WERI-Rb-1 (cell line): ENCODE measurements at regions not wholly inside any gene's neighbourhood (a gene's known extent, or its start where the extent isn't known, plus 50 kb on each side); places are given as distances from the start of the nearest gene placed in this dataset.
"Not testable (repeated sequence)": the region's sequence is repeated elsewhere in the genome, so short reads cannot be mapped to it uniquely, and the experiment has no call there.

Experiments
- DNase-seq: peaks from one replicate; pipeline ENCODE4 v3.0.0-alpha.2; 2020
- H3K27ac ChIP-seq: fragments of 250-450 bp; sonication (Bioruptor Pico); 2 replicates; pipeline ENCODE4 v1.5.1; 2020; ENCODE audit warnings: mild to moderate bottlenecking, moderate library complexity
- H3K27me3 ChIP-seq: fragments of 250-450 bp; sonication (Bioruptor Pico); 2 replicates; pipeline ENCODE4 v1.5.1; 2021; ENCODE audit warnings: mild to moderate bottlenecking, low read depth, moderate library complexity; ENCODE audit not compliant: insufficient read depth, severe bottlenecking
- H3K36me3 ChIP-seq: fragments of 250-450 bp; sonication (Bioruptor Pico); 2 replicates; pipeline ENCODE4 v1.5.1; 2020; ENCODE audit warnings: mild to moderate bottlenecking, moderate library complexity
- H3K4me3 ChIP-seq: 2 replicates; pipeline ENCODE4 v1.5.1; 2011; ENCODE audit warnings: low read depth, mild to moderate bottlenecking, control low read depth, low read length
- H3K9me3 ChIP-seq: fragments of 250-450 bp; sonication (Bioruptor Pico); 2 replicates; pipeline ENCODE4 v1.5.1; 2021; ENCODE audit warnings: mild to moderate bottlenecking, moderate library complexity; ENCODE audit not compliant: severe bottlenecking
- CTCF ChIP-seq: IDR thresholded peaks from 2 replicates; pipeline ENCODE4 v1.5.1; 2011; ENCODE audit warnings: low read depth, mild to moderate bottlenecking, control low read depth, inconsistent platforms, low read length

GRCh38 chr11:123330071-123330470, 100.0 kb upstream of the GRAMD1B start:
- Histone ChIP-seq H3K27me3 (no peaks in the 10 kb centered on the region), H3K9me3 (peaks cover 5% of the 10 kb centered on the region), H3K27ac (no peak overlapping the region), H3K36me3 (no peaks in the 10 kb centered on the region), H3K4me3 (no peak overlapping the region)
- TF ChIP-seq CTCF = no peak
- DNase-seq = no peak

- Histone ChIP-seq H3K36me3 (no peaks in the 10 kb centered on the region), H3K4me3 (no peak overlapping the region), H3K27ac (no peak overlapping the region), H3K27me3 (no peaks in the 10 kb centered on the region), H3K9me3 (no peaks in the 10 kb centered on the region)
- TF ChIP-seq CTCF = no peak
- DNase-seq = no peak
Observed at GRCh38 chr11:123328281-123328867, 101.7 kb upstream of the GRAMD1B start.

- TF ChIP-seq CTCF = no peak
- Histone ChIP-seq H3K27me3 (no peaks in the 10 kb centered on the region), H3K9me3 (no peaks in the 10 kb centered on the region), H3K36me3 (no peaks in the 10 kb centered on the region), H3K4me3 (no peak overlapping the region), H3K27ac (no peak overlapping the region)
- no peak for DNase-seq
Observed at GRCh38 chr11:123325533-123325932, 104.5 kb upstream of the GRAMD1B start.

GRCh38 chr11:123323568-123323967, 106.5 kb upstream of the GRAMD1B start:
- no peak overlapping the region for H3K27ac ChIP-seq
- DNase-seq = no peak
- no peak for TF ChIP-seq CTCF
- H3K9me3 ChIP-seq = no peaks in the 10 kb centered on the region
- H3K27me3 ChIP-seq = no peaks in the 10 kb centered on the region
- no peak overlapping the region for H3K4me3 ChIP-seq
- H3K36me3 ChIP-seq = no peaks in the 10 kb centered on the region

- DNase-seq = no peak
- H3K27me3 ChIP-seq = no peaks in the 10 kb centered on the region
- no peak for TF ChIP-seq CTCF
Observed at GRCh38 chr11:123321636-123322035, 108.4 kb upstream of the GRAMD1B start.

GRCh38 chr11:123318623-123319022, 111.4 kb upstream of the GRAMD1B start:
- Histone ChIP-seq H3K36me3 (no peaks in the 10 kb centered on the region), H3K9me3 (no peaks in the 10 kb centered on the region), H3K27me3 (no peaks in the 10 kb centered on the region), H3K27ac (no peak overlapping the region), H3K4me3 (no peak overlapping the region)
- TF ChIP-seq CTCF = no peak
- no peak for DNase-seq

More at GRCh38 chr11:123321636-123322035, 108.4 kb upstream of the GRAMD1B start:
- no peaks in the 10 kb centered on the region for H3K9me3 ChIP-seq
- H3K4me3 ChIP-seq = no peak overlapping the region
- H3K36me3 ChIP-seq = no peaks in the 10 kb centered on the region
- H3K27ac ChIP-seq = no peak overlapping the region

GRCh38 chr11:123318132-123318531, 111.9 kb upstream of the GRAMD1B start:
- not testable (repeated sequence) for H3K27ac ChIP-seq, H3K36me3 ChIP-seq, H3K4me3 ChIP-seq, DNase-seq, H3K9me3 ChIP-seq, H3K27me3 ChIP-seq
